Lower leg skin (tissue), 3 donors: ENCODE measurements at regions not wholly inside any gene's neighbourhood (a gene's known extent, or its start where the extent isn't known, plus 50 kb on each side); places are given as distances from the start of the nearest gene placed in this dataset.

Source experiments
- CTCF ChIP-seq, 3 donors: fragments of 450-650 bp; IDR thresholded peaks; one replicate each; pipeline ENCODE4 v1.5.1; 2016; ENCODE audit warnings: antibody characterized with exemption in 3 of 3, mild to moderate bottlenecking in 3 of 3, moderate library complexity in 2 of 3
- POLR2A ChIP-seq, 2 donors: fragments of 450-650 bp; IDR thresholded peaks; one replicate each; pipeline ENCODE4 v1.6.1; 2016 to 2017; ENCODE audit warnings: antibody characterized with exemption in 2 of 2, mild to moderate bottlenecking in 1 of 2, moderate library complexity in 1 of 2

- TF ChIP-seq CTCF (IDR thresholded peaks at IDR 0.05) (no peak), POLR2A (IDR thresholded peaks at IDR 0.05) (no peak)
Measured at GRCh38 chrX:42420426-42420825, 357.5 kb downstream of the PPP1R2C start.
